BLaER1 treated with 17β-estradiol and CSF1 and Interleukin-3, amounts not matched to agents 10 nM and 100 nM (cell line): ENCODE measurements at regions not wholly inside any gene's neighbourhood (a gene's known extent, or its start where the extent isn't known, plus 50 kb on each side); places are given as distances from the start of the nearest gene placed in this dataset.

ENCODE experiments used
- H3K27ac ChIP-seq, 11 experiments: shearing (Covaris generic); formaldehyde crosslinking; 2 replicates each; pipeline ENCODE4 v1.8.1; 2022
- H3K27me3 ChIP-seq, 11 experiments: shearing (Covaris generic); formaldehyde crosslinking; 2 replicates each; pipeline ENCODE4 v1.8.1; 2022
- H3K36me3 ChIP-seq, 11 experiments: shearing (Covaris generic); formaldehyde crosslinking; 2 replicates each; pipeline ENCODE4 v1.8.1; 2022
- H3K4me1 ChIP-seq, 10 experiments: shearing (Covaris generic); formaldehyde crosslinking; 2 replicates each; pipeline ENCODE4 v1.8.1; 2022
- H3K4me2 ChIP-seq, 11 experiments: shearing (Covaris generic); formaldehyde crosslinking; 2 replicates each; pipeline ENCODE4 v1.8.1; 2022
- H3K4me3 ChIP-seq, 10 experiments: shearing (Covaris generic); formaldehyde crosslinking; 2 replicates each; pipeline ENCODE4 v1.8.1; 2022
- H3K9ac ChIP-seq, 11 experiments: shearing (Covaris generic); formaldehyde crosslinking; 2 replicates each; pipeline ENCODE4 v1.8.1; 2022
- H3K9me3 ChIP-seq, 11 experiments: shearing (Covaris generic); formaldehyde crosslinking; replicated peaks in 1 of 11; 2 replicates each; pipeline ENCODE4 v1.8.1; 2022
- H4K20me1 ChIP-seq, 11 experiments: shearing (Covaris generic); formaldehyde crosslinking; 2 replicates each; pipeline ENCODE4 v1.8.1; 2022
- Cebpa-rat ChIP-seq, 11 experiments: shearing (Covaris generic); IDR thresholded peaks; 2 replicates each; pipeline ENCODE4 v1.8.1; 2022

DNA sequence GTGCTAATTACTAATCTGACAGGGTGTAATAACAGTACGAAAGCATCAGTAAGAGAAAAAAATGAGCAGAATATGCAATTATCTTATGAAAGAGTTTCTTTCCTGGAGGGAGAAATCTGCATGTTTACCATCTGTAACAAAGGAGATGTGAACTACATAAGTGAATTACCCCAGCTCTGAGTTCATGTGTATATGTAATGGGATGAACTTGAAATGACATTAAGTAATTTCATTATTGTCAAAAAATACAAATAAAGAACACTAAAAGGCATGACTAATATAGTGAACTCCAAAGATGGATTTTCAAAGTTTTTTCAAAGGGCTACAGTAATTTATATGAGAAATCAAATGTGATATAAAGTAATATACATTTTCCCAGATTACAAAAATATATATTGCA lies 944.0 kb downstream of the MAT2B start:
- Histone ChIP-seq H3K4me2 (no peak overlapping the region), H4K20me1 (no peaks in the 10 kb centered on the region), H3K4me1 (no peaks in the 10 kb centered on the region), H3K9ac (no peak overlapping the region), H3K36me3 (no peaks in the 10 kb centered on the region), H3K27ac (no peak overlapping the region), H3K27me3 (no peaks in the 10 kb centered on the region), H3K4me3 (no peak overlapping the region), H3K9me3 (peaks cover 0 to 5% (median 0%) of the 10 kb centered on the region in 11 experiments; a peak in 2 of 22 replicates)
- TF ChIP-seq Cebpa-rat (IDR thresholded peaks at IDR 0.05), result no peak

DNA sequence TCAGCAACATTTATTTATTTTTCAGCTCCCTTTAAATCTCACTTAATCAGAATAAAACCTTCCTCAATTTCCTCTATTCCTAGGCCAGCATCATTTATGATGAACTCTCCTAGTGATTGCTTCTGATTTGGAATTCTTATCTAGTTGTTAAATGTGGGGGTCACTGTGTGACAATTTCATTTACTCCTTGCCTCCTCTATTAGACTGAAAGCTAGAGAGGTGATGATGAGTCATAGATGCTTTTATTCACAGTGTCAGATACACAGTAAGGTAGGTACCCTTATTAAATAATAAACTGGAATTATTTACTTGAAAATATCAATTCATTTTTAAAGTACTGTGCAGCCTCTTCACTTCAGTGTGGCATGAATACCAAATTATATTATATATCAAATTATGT lies 960.6 kb downstream of the MAT2B start:
- Histone ChIP-seq H3K27me3 (no peaks in the 10 kb centered on the region), H3K9me3 (peaks cover 0 to 24% (median 17%) of the 10 kb centered on the region in 11 experiments; a peak in 17 of 22 replicates), H3K4me2 (no peak overlapping the region), H3K4me3 (no peak overlapping the region), H3K27ac (no peak overlapping the region), H4K20me1 (no peaks in the 10 kb centered on the region), H3K9ac (no peak overlapping the region), H3K4me1 (peaks cover 0 to 4% (median 2%) of the 10 kb centered on the region in 10 experiments; a peak in 9 of 20 replicates), H3K36me3 (no peaks in the 10 kb centered on the region; a peak in 1 of 22 replicates)
- no peak for TF ChIP-seq Cebpa-rat (IDR thresholded peaks at IDR 0.05)

DNA sequence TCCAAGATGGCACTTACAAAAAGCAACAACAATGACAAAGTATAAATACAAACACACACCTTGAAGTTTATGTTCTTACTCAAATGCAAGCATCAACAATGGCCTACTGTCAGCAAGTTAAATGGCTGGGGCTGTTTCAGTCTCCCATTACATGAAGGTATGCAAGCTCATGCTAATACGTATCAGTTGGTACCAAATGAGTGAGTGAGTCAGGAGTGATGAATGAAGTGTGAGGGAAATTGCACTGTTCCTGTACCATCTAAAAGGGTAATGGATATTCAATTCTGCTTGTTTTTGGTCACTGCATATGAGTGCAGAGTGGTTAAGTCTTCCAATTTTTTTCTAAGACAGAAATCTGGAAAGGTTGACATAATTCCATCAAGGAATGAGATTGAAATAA lies 964.9 kb downstream of the MAT2B start:
- no peak for TF ChIP-seq Cebpa-rat (IDR thresholded peaks at IDR 0.05)
- H3K9me3 ChIP-seq, result no peaks in the 10 kb centered on the region
- H4K20me1 ChIP-seq, result no peaks in the 10 kb centered on the region
- H3K27me3 ChIP-seq, result no peaks in the 10 kb centered on the region
- H3K27ac ChIP-seq, result no peak overlapping the region
- H3K4me3 ChIP-seq, result no peak overlapping the region
- H3K4me1 ChIP-seq, result no peaks in the 10 kb centered on the region
- H3K4me2 ChIP-seq, result no peak overlapping the region
- no peaks in the 10 kb centered on the region for H3K36me3 ChIP-seq
- no peak overlapping the region for H3K9ac ChIP-seq

DNA sequence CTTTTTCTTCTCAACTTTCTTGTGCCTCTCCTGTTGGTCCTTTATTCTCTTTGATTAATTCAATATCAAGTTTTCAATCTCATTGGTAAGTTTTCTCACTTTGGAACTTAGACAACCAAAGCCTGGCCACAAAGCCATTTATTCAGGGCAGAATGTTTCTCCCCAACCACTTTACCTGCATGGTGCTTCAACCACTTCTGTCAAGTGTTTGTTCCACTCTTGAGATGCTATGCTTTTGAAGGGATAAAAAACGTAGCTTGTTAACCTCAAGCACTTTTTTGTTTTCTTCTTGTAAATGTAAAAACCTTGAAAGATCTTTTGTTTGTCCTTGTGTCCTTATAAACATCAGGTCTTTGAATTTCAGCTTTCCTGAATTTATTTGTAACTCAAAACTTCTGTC lies 966.7 kb downstream of the MAT2B start:
- no peak overlapping the region for H3K9ac ChIP-seq
- H4K20me1 ChIP-seq, result no peaks in the 10 kb centered on the region
- peaks cover 0 to 10% (median 3%) of the 10 kb centered on the region in 10 experiments; a peak in 5 of 20 replicates for H3K4me1 ChIP-seq
- no peaks in the 10 kb centered on the region for H3K9me3 ChIP-seq
- H3K4me3 ChIP-seq, result no peak overlapping the region
- no peaks in the 10 kb centered on the region for H3K27me3 ChIP-seq
- no peak overlapping the region for H3K4me2 ChIP-seq
- TF ChIP-seq Cebpa-rat (IDR thresholded peaks at IDR 0.05), result no peak
- no peaks in the 10 kb centered on the region for H3K36me3 ChIP-seq
- H3K27ac ChIP-seq, result no peak overlapping the region

DNA sequence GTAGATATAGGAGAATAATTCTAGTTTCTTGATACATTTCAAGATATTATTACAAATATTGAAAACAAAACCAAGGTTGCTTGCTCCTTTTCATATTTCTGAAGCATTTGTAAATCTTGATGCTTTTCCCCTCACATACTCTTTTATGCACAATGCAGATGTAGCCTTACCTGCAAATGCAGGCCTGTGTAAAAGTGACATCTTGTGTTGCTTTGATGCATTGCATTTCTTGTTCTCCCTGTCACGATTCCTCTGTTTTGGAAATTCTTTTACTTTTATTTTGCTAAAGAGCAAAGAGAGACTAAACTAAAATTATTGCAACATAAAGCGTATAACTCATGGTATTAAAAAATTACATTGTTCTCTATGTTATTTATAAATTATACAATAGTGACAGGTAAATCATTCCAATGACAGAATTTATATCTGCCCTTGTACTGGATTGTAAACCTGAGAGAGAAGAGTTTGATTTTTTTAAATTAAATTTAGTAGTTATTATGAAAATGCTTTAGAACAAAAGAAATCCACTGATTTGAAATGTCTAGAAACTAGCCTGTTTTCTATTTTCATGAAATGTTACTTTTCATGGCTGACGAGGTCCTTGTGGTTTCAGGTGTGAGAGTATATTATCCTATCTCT lies 970.0 kb downstream of the MAT2B start:
- H3K36me3 ChIP-seq, result no peaks in the 10 kb centered on the region

DNA sequence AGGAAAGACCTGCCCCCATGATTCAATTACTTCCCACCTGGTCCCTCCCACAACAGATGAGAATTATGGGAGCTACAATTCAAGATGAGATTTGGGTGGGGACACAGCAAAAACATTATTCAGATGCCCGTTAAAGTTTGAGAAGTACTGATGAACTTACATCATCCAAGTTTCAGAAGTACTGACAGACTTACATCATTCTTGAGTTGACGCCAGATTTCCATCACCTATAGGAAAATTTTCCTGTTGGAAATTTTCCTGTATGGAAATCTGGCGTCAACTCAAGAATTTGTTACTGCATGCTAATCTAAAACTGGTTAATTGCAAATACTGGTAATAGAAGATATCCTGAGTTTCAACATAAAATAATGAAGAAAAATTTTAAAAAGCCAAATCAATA lies 975.9 kb downstream of the MAT2B start:
- no peak for TF ChIP-seq Cebpa-rat (IDR thresholded peaks at IDR 0.05)
- Histone ChIP-seq H4K20me1 (no peaks in the 10 kb centered on the region), H3K27ac (no peak overlapping the region), H3K4me1 (peaks cover 0 to 5% (median 2%) of the 10 kb centered on the region in 10 experiments; a peak in 5 of 20 replicates), H3K9ac (no peak overlapping the region), H3K9me3 (no peaks in the 10 kb centered on the region; a peak in 1 of 22 replicates), H3K4me3 (no peak overlapping the region), H3K4me2 (no peak overlapping the region), H3K27me3 (no peaks in the 10 kb centered on the region), H3K36me3 (no peaks in the 10 kb centered on the region)

More for the DNA sequence above, 970.0 kb downstream of the MAT2B start:
- TF ChIP-seq Cebpa-rat (IDR thresholded peaks at IDR 0.05), result no peak
- Histone ChIP-seq H4K20me1 (no peaks in the 10 kb centered on the region), H3K4me3 (no peak overlapping the region), H3K4me2 (no peak overlapping the region), H3K9me3 (no peaks in the 10 kb centered on the region), H3K27ac (no peak overlapping the region), H3K27me3 (no peaks in the 10 kb centered on the region), H3K9ac (no peak overlapping the region), H3K4me1 (peaks cover 0 to 10% (median 3%) of the 10 kb centered on the region in 10 experiments; a peak in 5 of 20 replicates)

DNA sequence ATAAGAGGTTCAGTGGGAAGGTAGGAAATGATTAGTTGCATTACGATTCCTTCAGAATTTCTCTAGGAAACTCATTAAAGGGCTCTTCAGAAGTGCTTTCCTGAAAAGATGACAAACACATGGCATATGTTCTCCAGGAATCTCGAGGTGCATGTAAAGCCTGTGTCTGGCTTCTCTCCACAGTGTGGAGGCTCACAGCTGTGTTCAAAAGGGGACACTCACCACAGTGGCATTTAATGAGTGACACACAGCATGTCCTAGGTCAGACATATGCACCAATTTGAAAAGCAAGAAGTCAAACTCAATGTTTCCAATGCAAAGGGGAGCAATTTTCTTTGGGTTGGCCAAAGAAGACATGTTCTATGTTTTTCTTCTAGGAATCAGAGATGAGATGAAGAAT lies 976.9 kb downstream of the MAT2B start:
- no peak for TF ChIP-seq Cebpa-rat (IDR thresholded peaks at IDR 0.05)
- Histone ChIP-seq H3K9ac (no peak overlapping the region), H3K4me1 (no peaks in the 10 kb centered on the region), H3K36me3 (no peaks in the 10 kb centered on the region), H3K9me3 (no peaks in the 10 kb centered on the region; a peak in 1 of 22 replicates), H3K27me3 (no peaks in the 10 kb centered on the region), H3K27ac (no peak overlapping the region), H3K4me2 (no peak overlapping the region), H4K20me1 (no peaks in the 10 kb centered on the region), H3K4me3 (no peak overlapping the region)

DNA sequence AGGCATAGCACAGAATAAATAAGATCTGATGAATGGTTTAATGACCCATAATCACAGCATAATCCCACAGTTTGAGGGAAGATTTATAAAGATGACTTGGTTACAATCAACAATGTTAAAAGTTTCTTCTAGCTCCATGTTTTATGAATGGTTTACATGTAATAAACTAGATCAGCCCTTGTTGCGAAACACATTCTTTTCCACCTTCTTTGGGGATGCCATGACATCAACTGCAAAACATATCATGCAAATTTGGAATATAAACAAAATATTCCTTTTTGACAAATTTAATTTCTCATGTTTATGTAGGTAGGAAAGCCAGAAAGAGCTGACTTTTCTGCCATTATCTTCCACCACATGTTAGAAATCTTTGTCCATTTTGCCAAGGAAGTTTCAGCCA lies 979.5 kb downstream of the MAT2B start:
- Histone ChIP-seq H3K27me3 (no peaks in the 10 kb centered on the region), H3K9me3 (no peaks in the 10 kb centered on the region; a peak in 1 of 22 replicates), H4K20me1 (no peaks in the 10 kb centered on the region), H3K36me3 (no peaks in the 10 kb centered on the region), H3K9ac (no peak overlapping the region), H3K4me3 (no peak overlapping the region), H3K4me2 (no peak overlapping the region), H3K27ac (no peak overlapping the region), H3K4me1 (no peaks in the 10 kb centered on the region)
- no peak; a peak in 1 of 22 replicates for TF ChIP-seq Cebpa-rat (IDR thresholded peaks at IDR 0.05)

DNA sequence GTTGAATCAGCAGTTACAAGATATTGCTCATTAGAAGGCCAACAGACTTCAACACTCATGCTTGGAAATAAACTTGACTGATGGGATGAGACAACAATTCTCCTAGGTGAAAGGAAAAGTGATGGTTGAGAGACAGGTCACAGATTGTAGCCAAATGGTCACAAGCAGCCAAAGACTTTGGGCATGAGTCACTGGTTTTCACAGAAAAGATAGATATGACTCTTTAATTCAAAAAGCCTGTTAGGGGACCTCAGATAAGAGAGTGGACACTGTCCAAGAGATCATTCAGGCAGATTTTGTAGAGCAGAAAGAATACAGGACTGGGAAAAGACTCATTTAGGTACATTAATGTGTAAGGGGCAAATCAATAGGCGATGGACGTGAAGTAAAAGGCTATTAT lies 982.5 kb downstream of the MAT2B start:
- no peak overlapping the region for H3K4me3 ChIP-seq
- H3K4me2 ChIP-seq, result no peak overlapping the region
- H3K27ac ChIP-seq, result no peak overlapping the region
- no peaks in the 10 kb centered on the region for H4K20me1 ChIP-seq
- H3K36me3 ChIP-seq, result no peaks in the 10 kb centered on the region
- no peaks in the 10 kb centered on the region for H3K4me1 ChIP-seq
- H3K27me3 ChIP-seq, result no peaks in the 10 kb centered on the region
- no peak for TF ChIP-seq Cebpa-rat (IDR thresholded peaks at IDR 0.05)
- peaks cover 0 to 6% (median 0%) of the 10 kb centered on the region in 11 experiments; a peak in 2 of 22 replicates for H3K9me3 ChIP-seq
- H3K9ac ChIP-seq, result no peak overlapping the region

DNA sequence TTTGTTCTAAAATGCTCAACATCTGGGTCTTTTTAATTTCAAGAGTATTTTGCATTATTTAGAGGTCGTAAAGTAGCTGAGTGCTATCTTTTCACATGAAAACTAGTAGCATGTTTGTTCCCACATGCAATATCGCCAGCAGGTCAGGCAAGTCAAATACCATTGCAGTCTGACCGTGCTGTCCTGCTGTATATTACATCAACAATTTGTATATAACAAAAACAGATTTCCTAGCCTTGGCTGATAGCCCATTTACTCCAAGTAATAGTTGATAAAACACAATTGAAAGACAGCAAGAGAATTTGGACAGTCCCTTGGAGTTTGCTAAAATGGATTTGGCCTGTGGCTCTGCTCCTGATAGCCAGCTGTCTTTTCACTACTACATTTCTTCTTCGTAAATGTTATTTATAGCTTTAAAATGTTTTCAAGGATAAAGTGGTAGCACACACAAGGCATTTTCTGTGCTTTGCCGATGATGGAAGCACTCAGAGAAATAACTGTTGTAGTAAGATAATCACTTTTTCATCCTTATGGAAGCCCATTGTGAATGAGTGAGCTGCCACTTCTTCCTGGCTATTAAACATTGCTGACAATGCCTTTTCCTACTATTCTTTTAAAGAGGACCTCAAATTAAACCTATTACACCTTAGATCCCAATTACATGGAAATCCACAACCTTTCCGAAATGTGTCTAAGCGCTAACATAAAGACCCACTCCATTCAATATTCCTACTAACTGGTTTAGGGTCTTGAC lies 992.1 kb downstream of the MAT2B start:
- H4K20me1 ChIP-seq, result no peaks in the 10 kb centered on the region
- H3K27ac ChIP-seq, result no peak overlapping the region
- H3K9ac ChIP-seq, result no peak overlapping the region
- H3K4me2 ChIP-seq, result no peak overlapping the region
- no peak overlapping the region for H3K4me3 ChIP-seq
- no peaks in the 10 kb centered on the region for H3K9me3 ChIP-seq
- H3K4me1 ChIP-seq, result no peaks in the 10 kb centered on the region
- H3K27me3 ChIP-seq, result no peaks in the 10 kb centered on the region
- no peak for TF ChIP-seq Cebpa-rat (IDR thresholded peaks at IDR 0.05)
- H3K36me3 ChIP-seq, result no peaks in the 10 kb centered on the region
